ENCODE measurements at regions not wholly inside any gene's neighbourhood (a gene's known extent, or its start where the extent isn't known, plus 50 kb on each side); places are given as distances from the start of the nearest gene placed in this dataset.

DNA sequence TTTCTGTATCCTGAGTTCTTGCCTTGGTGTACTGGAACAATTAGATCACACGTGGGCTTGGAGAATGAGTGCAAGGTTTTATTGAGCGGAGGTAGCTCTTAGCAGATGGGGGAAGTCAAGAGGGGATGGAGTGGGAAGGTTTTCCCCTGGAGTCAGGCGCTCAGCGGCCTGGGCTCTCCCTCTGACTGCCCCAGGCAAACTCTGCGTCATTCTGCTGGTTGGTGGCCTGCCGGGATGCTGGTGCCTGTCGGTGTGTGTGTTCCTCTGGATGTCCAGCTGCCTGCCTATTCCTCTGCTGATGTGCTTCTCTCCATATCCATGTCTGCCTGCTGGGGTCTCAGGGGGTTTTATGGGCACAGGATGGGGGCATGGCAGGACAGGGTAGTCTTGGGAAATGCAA, 111.0 kb downstream of the TRIB2 start:
- DNase-seq (ENCODE audit: extremely low read depth in 1 of 2, low read depth in 1 of 2) = no peak

GRCh38 chr2:12828980-12829379, 112.2 kb downstream of the TRIB2 start:
- DNase-seq (ENCODE audit: extremely low read depth in 1 of 2, low read depth in 1 of 2) = no peak

- DNase-seq (ENCODE audit: extremely low read depth in 1 of 2, low read depth in 1 of 2) = no peak
Measured at GRCh38 chr2:12831016-12831415, 114.3 kb downstream of the TRIB2 start.

DNA sequence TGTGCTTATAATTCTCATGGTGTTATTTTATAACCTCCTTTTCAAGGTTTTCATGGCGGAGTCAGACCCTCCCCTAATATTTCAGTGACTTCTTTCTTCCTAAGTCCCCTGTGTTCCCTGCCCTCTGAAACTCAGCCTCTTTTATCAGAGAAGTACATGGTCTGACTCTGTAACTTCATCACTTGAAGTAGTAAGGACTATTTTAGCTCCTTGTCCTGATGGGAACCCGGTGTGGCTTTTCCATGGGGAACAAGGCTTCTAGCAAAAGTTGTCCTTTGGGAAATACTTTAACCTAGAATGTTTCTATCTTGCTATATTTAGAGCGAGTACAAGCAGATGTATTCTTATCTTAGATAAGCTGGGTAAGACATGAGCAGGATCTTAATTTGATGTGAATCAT, 117.5 kb downstream of the TRIB2 start:
- no peak for DNase-seq (ENCODE audit: extremely low read depth in 1 of 2, low read depth in 1 of 2)

DNA sequence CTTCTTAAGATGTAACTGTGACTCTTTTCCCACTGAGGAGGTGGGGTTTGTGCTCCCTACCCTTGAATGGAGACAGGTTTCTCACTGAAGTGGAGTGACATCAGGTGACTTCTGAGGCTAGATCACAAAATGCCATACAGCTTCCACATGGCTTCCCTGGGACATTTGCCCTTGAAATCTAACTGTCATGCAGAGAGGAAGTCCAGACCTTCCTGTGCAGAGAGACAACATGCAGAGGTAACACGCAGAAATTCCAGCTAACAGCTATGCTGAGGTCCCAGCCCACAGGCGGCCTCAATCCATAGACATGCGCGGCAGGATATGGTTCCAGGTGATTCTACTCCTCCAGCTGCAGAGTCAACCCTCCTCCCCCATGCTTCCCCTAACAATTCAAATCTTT, 119.0 kb downstream of the TRIB2 start:
- no peak for DNase-seq (ENCODE audit: extremely low read depth in 1 of 2, low read depth in 1 of 2)

GRCh38 chr2:12839339-12839738, 122.6 kb downstream of the TRIB2 start:
- DNase-seq (ENCODE audit: extremely low read depth in 1 of 2, low read depth in 1 of 2) = no peak

- no peak for DNase-seq (ENCODE audit: extremely low read depth in 1 of 2, low read depth in 1 of 2)
Measured at GRCh38 chr2:12841021-12841420, 124.3 kb downstream of the TRIB2 start.

GRCh38 chr2:12842917-12843316, 126.2 kb downstream of the TRIB2 start:
- DNase-seq (ENCODE audit: extremely low read depth in 1 of 2, low read depth in 1 of 2) = no peak

DNA sequence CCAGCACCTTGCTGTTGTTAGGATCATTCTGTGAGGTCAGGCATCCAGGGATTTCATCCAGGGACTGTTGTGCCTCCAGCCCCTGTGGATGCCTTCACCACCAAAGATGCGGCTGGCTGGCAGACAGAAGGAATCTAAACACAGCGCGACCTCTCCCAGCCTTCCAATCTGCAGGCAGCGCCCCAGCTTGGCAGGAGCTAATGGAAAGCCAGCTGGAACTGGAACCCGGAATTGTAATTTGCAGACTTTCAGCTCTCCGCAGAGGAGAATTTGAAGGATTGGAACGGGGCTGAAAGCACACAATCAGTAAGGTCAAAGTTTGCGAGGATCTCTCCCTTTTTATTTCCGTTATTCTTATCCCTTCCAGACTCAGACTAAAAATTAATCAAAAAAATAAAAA, 127.8 kb downstream of the TRIB2 start:
- DNase-seq (ENCODE audit: extremely low read depth in 1 of 2, low read depth in 1 of 2) = no peak

GRCh38 chr2:12847694-12848575, 131.2 kb downstream of the TRIB2 start:
- no peak for DNase-seq (ENCODE audit: extremely low read depth in 1 of 2, low read depth in 1 of 2)

- no peak for DNase-seq (ENCODE audit: extremely low read depth in 1 of 2, low read depth in 1 of 2)
Measured at GRCh38 chr2:12852135-12852534, 135.4 kb downstream of the TRIB2 start.

- no peak for DNase-seq (ENCODE audit: extremely low read depth in 1 of 2, low read depth in 1 of 2)
Measured at GRCh38 chr2:12854001-12854530, 137.3 kb downstream of the TRIB2 start.

DNA sequence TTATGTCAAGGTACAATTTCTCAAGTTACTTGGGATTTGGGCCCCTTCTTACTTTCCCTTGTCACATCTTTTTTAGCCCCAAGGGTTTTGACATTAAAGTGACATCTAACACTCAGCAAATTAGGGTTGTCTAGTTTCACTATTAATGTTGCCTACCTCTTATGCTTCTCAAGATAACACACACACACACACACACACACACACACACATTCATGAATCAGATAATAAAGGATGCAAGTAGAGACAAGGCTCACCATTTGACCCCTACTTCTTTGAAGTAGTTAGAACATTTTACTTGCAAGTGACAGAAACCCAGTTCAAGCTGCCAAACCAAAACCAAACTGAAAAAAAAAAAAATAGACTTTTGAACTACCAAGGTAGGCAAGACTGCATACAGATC, 138.8 kb downstream of the TRIB2 start:
- DNase-seq (ENCODE audit: extremely low read depth in 1 of 2, low read depth in 1 of 2) = no peak

- no peak for DNase-seq (ENCODE audit: extremely low read depth in 1 of 2, low read depth in 1 of 2)
Measured at GRCh38 chr2:12856934-12857601, 140.3 kb downstream of the TRIB2 start.

GRCh38 chr2:12857891-12858290, 141.2 kb downstream of the TRIB2 start:
- DNase-seq (ENCODE audit: extremely low read depth in 1 of 2, low read depth in 1 of 2) = no peak

GRCh38 chr2:12858786-12859185, 142.1 kb downstream of the TRIB2 start:
- no peak for DNase-seq (ENCODE audit: extremely low read depth in 1 of 2, low read depth in 1 of 2)

DNA sequence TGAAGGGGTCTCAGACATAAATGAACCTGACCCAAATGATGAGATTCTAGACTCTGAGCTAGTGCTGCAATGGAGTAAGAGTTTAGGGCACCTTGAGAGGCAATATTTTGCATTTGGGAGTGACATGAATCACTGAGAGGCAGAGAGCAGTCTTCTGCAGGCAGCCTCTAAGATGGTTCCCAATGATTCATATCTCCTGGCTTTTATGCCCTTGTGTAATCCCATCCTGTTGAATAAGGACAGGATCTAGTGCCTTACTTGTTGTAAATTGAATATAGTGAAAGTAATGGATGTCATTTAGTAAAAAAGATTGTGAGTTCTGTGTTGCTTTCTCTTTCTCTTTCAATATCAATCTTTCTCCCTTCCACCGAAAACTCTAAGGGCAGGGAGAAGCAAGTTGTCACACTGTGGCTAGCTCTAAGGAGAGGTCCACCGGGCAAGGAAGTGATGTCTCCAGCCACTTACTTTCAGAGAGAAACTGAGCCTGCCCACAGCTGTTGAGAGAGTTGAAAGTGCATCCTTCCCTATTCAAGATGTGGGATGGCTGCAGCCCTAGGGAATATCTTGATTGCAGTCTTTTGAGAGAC, 144.7 kb downstream of the TRIB2 start:
- DNase-seq (ENCODE audit: extremely low read depth in 1 of 2, low read depth in 1 of 2) = no peak

- DNase-seq (ENCODE audit: extremely low read depth in 1 of 2, low read depth in 1 of 2) = no peak
Measured at GRCh38 chr2:12862541-12862940, 145.8 kb downstream of the TRIB2 start.

- DNase-seq (ENCODE audit: extremely low read depth in 1 of 2, low read depth in 1 of 2) = no peak
Measured at GRCh38 chr2:12863937-12864336, 147.2 kb downstream of the TRIB2 start.

DNA sequence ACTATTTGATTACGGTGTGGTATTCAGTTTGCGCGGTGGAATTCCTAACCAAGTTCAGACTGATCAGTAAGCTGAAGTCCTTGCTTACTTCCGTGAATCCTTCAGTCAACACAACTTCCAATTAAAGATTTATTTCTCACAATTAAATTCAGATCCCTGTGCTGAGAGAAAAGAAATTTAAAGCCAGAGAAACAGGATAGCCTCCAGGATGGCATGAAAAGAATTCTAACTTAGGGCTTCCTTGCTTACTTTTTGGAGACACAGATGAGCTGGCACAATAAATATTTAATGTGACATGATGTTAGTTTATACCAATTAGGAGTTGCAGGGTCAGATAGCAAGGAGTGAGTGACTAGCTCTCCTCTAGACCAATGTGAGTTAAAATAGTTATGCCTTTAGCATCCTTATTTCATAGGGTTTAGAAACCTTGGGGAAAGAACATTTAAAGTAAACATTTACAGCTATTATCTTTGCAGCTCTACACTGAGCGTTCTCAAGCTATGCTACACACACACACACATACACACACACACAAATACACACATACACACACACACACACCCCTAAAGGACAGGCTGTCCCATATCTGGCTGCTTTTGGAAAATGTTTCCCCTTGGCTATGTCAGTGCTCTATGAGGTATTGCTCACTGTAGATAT, 151.0 kb downstream of the TRIB2 start:
- DNase-seq (ENCODE audit: extremely low read depth in 1 of 2, low read depth in 1 of 2) = no peak

DNA sequence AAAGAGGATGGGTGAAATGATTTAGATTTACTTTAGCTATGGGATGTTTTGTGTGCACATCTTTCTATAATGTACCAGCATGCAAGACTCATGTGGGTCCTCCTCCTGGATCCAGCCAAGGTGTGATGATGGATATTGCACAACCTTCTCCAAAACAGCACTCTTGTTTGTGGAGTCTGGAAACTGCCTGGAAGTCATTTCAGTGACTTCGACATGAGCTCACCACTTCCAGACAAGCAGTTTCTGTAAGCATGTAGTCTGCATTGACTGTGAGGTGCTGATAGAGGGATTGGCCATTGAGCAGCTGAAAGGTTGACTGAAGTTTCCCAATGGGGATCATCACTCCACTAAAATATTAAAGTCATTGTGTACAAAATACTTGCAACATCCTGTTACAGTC, 154.0 kb downstream of the TRIB2 start:
- DNase-seq (ENCODE audit: extremely low read depth in 1 of 2, low read depth in 1 of 2) = no peak
